Liver (tissue), 8 donors: ENCODE measurements at regions not wholly inside any gene's neighbourhood (a gene's known extent, or its start where the extent isn't known, plus 50 kb on each side); places are given as distances from the start of the nearest gene placed in this dataset.

ENCODE experiments used
- DNase-seq: peaks from one replicate; pipeline ENCODE4 v3.0.0-alpha.2; 2017; ENCODE audit warnings: low spot score
- H3K27ac ChIP-seq, 2 donors: one replicate each; pipeline ENCODE4 v1.7.0; 2013; ENCODE audit warnings: inconsistent platforms in 2 of 2, low read length in 2 of 2, control low read depth in 1 of 2, low read depth in 1 of 2, mild to moderate bottlenecking in 1 of 2
- H3K27me3 ChIP-seq, 4 donors: one replicate each; pipeline versions ENCODE4 v1.6.1 to v1.7.0; 2013; ENCODE audit warnings: low read length in 3 of 4, inconsistent platforms in 1 of 4, mild to moderate bottlenecking in 1 of 4, moderate library complexity in 1 of 4; ENCODE audit not compliant: control insufficient read depth in 4 of 4, insufficient read depth in 4 of 4
- H3K36me3 ChIP-seq, 4 donors: one replicate each; pipeline versions ENCODE4 v1.6.1 to v1.7.0; 2013; ENCODE audit warnings: low read length in 3 of 4, mild to moderate bottlenecking in 3 of 4, low read depth in 1 of 4, moderate library complexity in 1 of 4; ENCODE audit not compliant: control insufficient read depth in 4 of 4, insufficient read depth in 3 of 4
- H3K4me1 ChIP-seq, 4 donors: one replicate each; pipeline versions ENCODE4 v1.6.1 to v1.7.0; 2013; ENCODE audit warnings: low read length in 3 of 4, mild to moderate bottlenecking in 3 of 4, moderate library complexity in 1 of 4; ENCODE audit not compliant: control insufficient read depth in 4 of 4, insufficient read depth in 4 of 4
- H3K4me3 ChIP-seq, 3 donors: one replicate each; pipeline versions ENCODE4 v1.6.1 to v1.7.0; 2013; ENCODE audit warnings: low read length in 3 of 3, control low read depth in 1 of 3, low read depth in 1 of 3, mild to moderate bottlenecking in 1 of 3
- H3K9ac ChIP-seq, 2 donors: one replicate each; pipeline ENCODE4 v1.7.0; 2013; ENCODE audit warnings: low read length in 2 of 2, mild to moderate bottlenecking in 2 of 2, moderate library complexity in 2 of 2, control low read depth in 1 of 2, low read depth in 1 of 2
- H3K9me3 ChIP-seq, 4 donors: one replicate each; pipeline versions ENCODE4 v1.6.1 to v1.7.0; 2013; ENCODE audit warnings: low read length in 3 of 4; ENCODE audit not compliant: control insufficient read depth in 4 of 4
- EGR1 ChIP-seq, 2 donors: IDR thresholded peaks; 2 replicates each; pipeline ENCODE4 v1.6.1; 2016 to 2018; ENCODE audit warnings: antibody characterized with exemption in 2 of 2, low read depth in 2 of 2
- GABPA ChIP-seq, 2 donors: IDR thresholded peaks in 1 of 2; conservative IDR thresholded peaks in 1 of 2; 2 replicates each; pipeline ENCODE4 v1.6.1; 2016; ENCODE audit warnings: antibody characterized with exemption in 2 of 2, mild to moderate bottlenecking in 1 of 2, moderate library complexity in 1 of 2
- HNF4A ChIP-seq, 2 donors: conservative IDR thresholded peaks; 2 replicates each; pipeline ENCODE4 v1.6.1; 2016; ENCODE audit warnings: antibody characterized with exemption in 2 of 2, mild to moderate bottlenecking in 2 of 2
- HNF4G ChIP-seq: IDR thresholded peaks from 2 replicates; pipeline ENCODE4 v1.6.1; 2016; ENCODE audit warnings: antibody characterized with exemption
- JUND ChIP-seq, 2 donors: IDR thresholded peaks; 2 replicates each; pipeline ENCODE4 v1.6.1; 2016; ENCODE audit warnings: antibody characterized with exemption in 2 of 2
- NR2F2 ChIP-seq: IDR thresholded peaks from 2 replicates; pipeline ENCODE4 v1.6.1; 2016; ENCODE audit warnings: antibody characterized with exemption
- RAD21 ChIP-seq, 2 donors: IDR thresholded peaks; 2 replicates each; pipeline ENCODE4 v1.6.1; 2016; ENCODE audit warnings: antibody characterized with exemption in 2 of 2, mild to moderate bottlenecking in 2 of 2
- RXRA ChIP-seq, 2 donors: IDR thresholded peaks; 2 replicates each; pipeline ENCODE4 v1.6.1; 2017 to 2018; ENCODE audit warnings: antibody characterized with exemption in 2 of 2, mild to moderate bottlenecking in 1 of 2
- SP1 ChIP-seq: IDR thresholded peaks from 2 replicates; pipeline ENCODE4 v1.6.1; 2018; ENCODE audit warnings: antibody characterized with exemption, mild to moderate bottlenecking
- TAF1 ChIP-seq: conservative IDR thresholded peaks from 2 replicates; pipeline ENCODE4 v1.6.1; 2016; ENCODE audit warnings: antibody characterized with exemption, mild to moderate bottlenecking
- YY1 ChIP-seq: IDR thresholded peaks from 2 replicates; pipeline ENCODE4 v1.6.1; 2016; ENCODE audit warnings: antibody characterized with exemption, mild to moderate bottlenecking
- WGBS: extraction: QIAGEN DNeasy Blood & Tissue Kit; methylation state at CpG from one replicate; pipeline ENCODE4 v1.1.7; 2013; 5-methylcytosine and 5-hydroxymethylcytosine counted together
- TF ChIP-seq, protein P1 (sequence below): IDR thresholded peaks from 2 replicates; pipeline ENCODE4 v1.6.1; 2016; ENCODE audit warnings: antibody characterized with exemption
- TF ChIP-seq, protein P2 (sequence below): IDR thresholded peaks from 2 replicates; pipeline ENCODE4 v1.6.1; 2016; ENCODE audit warnings: antibody characterized with exemption, mild to moderate bottlenecking
- TF ChIP-seq, protein P3 (sequence below): fragments of 150-350 bp; IDR thresholded peaks from 2 replicates; pipeline ENCODE4 v1.5.1; 2017; ENCODE audit warnings: improper control_type of control experiment, low read depth, low read length; ENCODE audit not compliant: missing input control
- TF ChIP-seq, protein P4 (sequence below): IDR thresholded peaks from 2 replicates; pipeline ENCODE4 v1.6.1; 2016; ENCODE audit warnings: antibody characterized with exemption
- TF ChIP-seq, protein P5 (sequence below): IDR thresholded peaks from 2 replicates; pipeline ENCODE4 v1.6.1; 2016; ENCODE audit warnings: antibody characterized with exemption
- donor health status: healthy.
- donor health status: healthy.
- donor health status: healthy.
- donor health status: healthy.
- donor health status: healthy.

DNA sequence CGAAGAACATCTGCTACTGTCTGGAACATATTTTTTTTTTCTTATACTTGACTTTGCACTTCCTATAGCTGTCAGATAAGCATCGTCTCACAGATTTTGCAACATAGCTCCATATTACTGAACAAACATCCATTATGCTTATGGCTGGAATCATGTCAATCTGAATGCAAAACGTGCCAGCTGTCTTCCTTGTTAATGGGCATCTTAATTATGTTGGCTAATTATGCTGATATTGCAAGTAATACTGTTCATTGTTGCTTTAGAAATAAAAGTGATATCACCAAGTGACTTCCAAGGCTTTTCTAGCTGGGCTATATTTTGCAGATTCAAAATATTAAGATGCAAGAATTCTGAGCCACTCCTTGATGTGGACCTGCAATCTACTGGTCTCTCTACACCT lies 176.8 kb downstream of the ARL4C start:
- Histone ChIP-seq H3K27ac (no peak overlapping the region), H3K9me3 (no peaks in the 10 kb centered on the region), H3K27me3 (no peaks in the 10 kb centered on the region), H3K4me3 (no peak overlapping the region), H3K9ac (no peak overlapping the region), H3K4me1 (no peaks in the 10 kb centered on the region), H3K36me3 (no peaks in the 10 kb centered on the region)
- TF ChIP-seq, protein P1, sequence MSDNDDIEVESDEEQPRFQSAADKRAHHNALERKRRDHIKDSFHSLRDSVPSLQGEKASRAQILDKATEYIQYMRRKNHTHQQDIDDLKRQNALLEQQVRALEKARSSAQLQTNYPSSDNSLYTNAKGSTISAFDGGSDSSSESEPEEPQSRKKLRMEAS = no peak
- TF ChIP-seq HNF4A (conservative IDR thresholded peaks at IDR 0.05) (no peak), NR2F2 (no peak), GABPA (IDR thresholded peaks at IDR 0.05 in 1 of 2, conservative IDR thresholded peaks at IDR 0.05 in 1 of 2) (no peak), YY1 (no peak), TAF1 (no peak)
- TF ChIP-seq, protein P2, sequence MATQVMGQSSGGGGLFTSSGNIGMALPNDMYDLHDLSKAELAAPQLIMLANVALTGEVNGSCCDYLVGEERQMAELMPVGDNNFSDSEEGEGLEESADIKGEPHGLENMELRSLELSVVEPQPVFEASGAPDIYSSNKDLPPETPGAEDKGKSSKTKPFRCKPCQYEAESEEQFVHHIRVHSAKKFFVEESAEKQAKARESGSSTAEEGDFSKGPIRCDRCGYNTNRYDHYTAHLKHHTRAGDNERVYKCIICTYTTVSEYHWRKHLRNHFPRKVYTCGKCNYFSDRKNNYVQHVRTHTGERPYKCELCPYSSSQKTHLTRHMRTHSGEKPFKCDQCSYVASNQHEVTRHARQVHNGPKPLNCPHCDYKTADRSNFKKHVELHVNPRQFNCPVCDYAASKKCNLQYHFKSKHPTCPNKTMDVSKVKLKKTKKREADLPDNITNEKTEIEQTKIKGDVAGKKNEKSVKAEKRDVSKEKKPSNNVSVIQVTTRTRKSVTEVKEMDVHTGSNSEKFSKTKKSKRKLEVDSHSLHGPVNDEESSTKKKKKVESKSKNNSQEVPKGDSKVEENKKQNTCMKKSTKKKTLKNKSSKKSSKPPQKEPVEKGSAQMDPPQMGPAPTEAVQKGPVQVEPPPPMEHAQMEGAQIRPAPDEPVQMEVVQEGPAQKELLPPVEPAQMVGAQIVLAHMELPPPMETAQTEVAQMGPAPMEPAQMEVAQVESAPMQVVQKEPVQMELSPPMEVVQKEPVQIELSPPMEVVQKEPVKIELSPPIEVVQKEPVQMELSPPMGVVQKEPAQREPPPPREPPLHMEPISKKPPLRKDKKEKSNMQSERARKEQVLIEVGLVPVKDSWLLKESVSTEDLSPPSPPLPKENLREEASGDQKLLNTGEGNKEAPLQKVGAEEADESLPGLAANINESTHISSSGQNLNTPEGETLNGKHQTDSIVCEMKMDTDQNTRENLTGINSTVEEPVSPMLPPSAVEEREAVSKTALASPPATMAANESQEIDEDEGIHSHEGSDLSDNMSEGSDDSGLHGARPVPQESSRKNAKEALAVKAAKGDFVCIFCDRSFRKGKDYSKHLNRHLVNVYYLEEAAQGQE = no peak
- 75% methylated on average over 3 of the region's 3 CpGs for WGBS
- no peak for DNase-seq

DNA sequence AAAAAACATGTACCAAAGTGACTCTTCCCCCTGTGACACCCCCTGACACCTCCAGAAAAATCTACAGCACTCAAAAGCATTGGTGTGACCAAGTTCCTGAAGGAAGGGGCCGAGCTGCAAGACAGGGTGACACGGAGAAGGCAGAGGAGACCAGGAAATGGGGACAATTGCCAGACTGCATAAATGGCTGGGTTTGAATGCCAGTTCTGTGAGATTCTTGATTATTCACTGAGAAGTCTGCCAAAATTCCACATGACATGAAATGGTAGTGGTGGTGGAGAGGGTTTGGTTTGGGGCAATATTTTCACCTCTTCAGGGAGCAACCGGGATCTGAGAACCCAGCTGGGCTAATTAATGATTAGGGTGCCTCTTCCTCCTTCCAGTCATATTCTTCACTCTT lies 178.5 kb downstream of the ARL4C start:
- Histone ChIP-seq H3K9ac (no peak overlapping the region), H3K9me3 (no peaks in the 10 kb centered on the region), H3K4me3 (no peak overlapping the region), H3K4me1 (no peaks in the 10 kb centered on the region), H3K27me3 (no peaks in the 10 kb centered on the region), H3K36me3 (no peaks in the 10 kb centered on the region), H3K27ac (no peak overlapping the region)
- WGBS = 65% methylated on average over 3 of the region's 3 CpGs
- no peak for DNase-seq
- TF ChIP-seq JUND (IDR thresholded peaks at IDR 0.05) (no peak), NR2F2 (no peak), HNF4G (no peak), HNF4A (conservative IDR thresholded peaks at IDR 0.05) (no peak), YY1 (no peak), RAD21 (IDR thresholded peaks at IDR 0.05) (no peak), SP1 (no peak), RXRA (IDR thresholded peaks at IDR 0.05) (no peak), GABPA (IDR thresholded peaks at IDR 0.05 in 1 of 2, conservative IDR thresholded peaks at IDR 0.05 in 1 of 2) (no peak), EGR1 (IDR thresholded peaks at IDR 0.05; ENCODE audit: low read depth in 2 of 2) (no peak)
- TF ChIP-seq, protein P3, sequence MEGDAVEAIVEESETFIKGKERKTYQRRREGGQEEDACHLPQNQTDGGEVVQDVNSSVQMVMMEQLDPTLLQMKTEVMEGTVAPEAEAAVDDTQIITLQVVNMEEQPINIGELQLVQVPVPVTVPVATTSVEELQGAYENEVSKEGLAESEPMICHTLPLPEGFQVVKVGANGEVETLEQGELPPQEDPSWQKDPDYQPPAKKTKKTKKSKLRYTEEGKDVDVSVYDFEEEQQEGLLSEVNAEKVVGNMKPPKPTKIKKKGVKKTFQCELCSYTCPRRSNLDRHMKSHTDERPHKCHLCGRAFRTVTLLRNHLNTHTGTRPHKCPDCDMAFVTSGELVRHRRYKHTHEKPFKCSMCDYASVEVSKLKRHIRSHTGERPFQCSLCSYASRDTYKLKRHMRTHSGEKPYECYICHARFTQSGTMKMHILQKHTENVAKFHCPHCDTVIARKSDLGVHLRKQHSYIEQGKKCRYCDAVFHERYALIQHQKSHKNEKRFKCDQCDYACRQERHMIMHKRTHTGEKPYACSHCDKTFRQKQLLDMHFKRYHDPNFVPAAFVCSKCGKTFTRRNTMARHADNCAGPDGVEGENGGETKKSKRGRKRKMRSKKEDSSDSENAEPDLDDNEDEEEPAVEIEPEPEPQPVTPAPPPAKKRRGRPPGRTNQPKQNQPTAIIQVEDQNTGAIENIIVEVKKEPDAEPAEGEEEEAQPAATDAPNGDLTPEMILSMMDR = no peak
- TF ChIP-seq, protein P1 = no peak
- TF ChIP-seq, protein P4, sequence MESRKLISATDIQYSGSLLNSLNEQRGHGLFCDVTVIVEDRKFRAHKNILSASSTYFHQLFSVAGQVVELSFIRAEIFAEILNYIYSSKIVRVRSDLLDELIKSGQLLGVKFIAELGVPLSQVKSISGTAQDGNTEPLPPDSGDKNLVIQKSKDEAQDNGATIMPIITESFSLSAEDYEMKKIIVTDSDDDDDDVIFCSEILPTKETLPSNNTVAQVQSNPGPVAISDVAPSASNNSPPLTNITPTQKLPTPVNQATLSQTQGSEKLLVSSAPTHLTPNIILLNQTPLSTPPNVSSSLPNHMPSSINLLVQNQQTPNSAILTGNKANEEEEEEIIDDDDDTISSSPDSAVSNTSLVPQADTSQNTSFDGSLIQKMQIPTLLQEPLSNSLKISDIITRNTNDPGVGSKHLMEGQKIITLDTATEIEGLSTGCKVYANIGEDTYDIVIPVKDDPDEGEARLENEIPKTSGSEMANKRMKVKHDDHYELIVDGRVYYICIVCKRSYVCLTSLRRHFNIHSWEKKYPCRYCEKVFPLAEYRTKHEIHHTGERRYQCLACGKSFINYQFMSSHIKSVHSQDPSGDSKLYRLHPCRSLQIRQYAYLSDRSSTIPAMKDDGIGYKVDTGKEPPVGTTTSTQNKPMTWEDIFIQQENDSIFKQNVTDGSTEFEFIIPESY = no peak
- TF ChIP-seq, protein P2 = no peak
- TF ChIP-seq, protein P5, sequence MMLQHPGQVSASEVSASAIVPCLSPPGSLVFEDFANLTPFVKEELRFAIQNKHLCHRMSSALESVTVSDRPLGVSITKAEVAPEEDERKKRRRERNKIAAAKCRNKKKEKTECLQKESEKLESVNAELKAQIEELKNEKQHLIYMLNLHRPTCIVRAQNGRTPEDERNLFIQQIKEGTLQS = no peak
